DOHH2 (cell line): ENCODE measurements at regions not wholly inside any gene's neighbourhood (a gene's known extent, or its start where the extent isn't known, plus 50 kb on each side); places are given as distances from the start of the nearest gene placed in this dataset.

Experiments used
- CTCF ChIP-seq: fragments of 200-600 bp; sonication (generic); IDR thresholded peaks from one replicate; pipeline ENCODE4 v1.5.1; 2014; ENCODE audit warnings: antibody characterized with exemption, mild to moderate bottlenecking, low read depth, low read length; ENCODE audit not compliant: poor library complexity, severe bottlenecking
- EZH2phosphoT487 ChIP-seq: fragments of 200-600 bp; sonication (generic); IDR thresholded peaks from 2 replicates; pipeline ENCODE4 v1.6.1; 2017; ENCODE audit warnings: borderline replicate concordance, mild to moderate bottlenecking, antibody characterized with exemption, low read length, moderate library complexity, mixed read lengths

- peak; percentile 75 for TF ChIP-seq CTCF
- TF ChIP-seq EZH2phosphoT487, result no peak
Measured at GRCh38 chr14:66359500-66359899, 126.7 kb upstream of the CCDC196 start.
